K562 (cell line): ENCODE measurements at regions not wholly inside any gene's neighbourhood (a gene's known extent, or its start where the extent isn't known, plus 50 kb on each side); places are given as distances from the start of the nearest gene placed in this dataset.

ENCODE experiments used
- ATAC-seq: fragments of 200-7000 bp; cut with Tn5 transposase; 3 replicates; pipeline ENCODE4 v1.9.1; 2020; ENCODE audit warnings: moderate library complexity
- BruUV-seq: library from RNA; stranded (reverse); fragments of 400-500 nt; replicated peaks from 2 replicates; lab custom pipeline; 2021; lab: Mats Ljungman, UMichigan
- CTCF ChIA-PET: fragments of 300-600 bp; formaldehyde crosslinking; extraction: SDS; loops from one replicate; lab custom pipeline; 2021; ENCODE audit warnings: low intra/inter-chr PET ratio; lab: Yijun Ruan, JAX
- POLR2A ChIA-PET: fragments of 300-600, 350-650 bp; sonication (Branson Sonifier 250); formaldehyde crosslinking; extraction: SDS; loops from one replicate; lab custom pipeline; 2021; ENCODE audit warnings: antibody characterized with exemption, inconsistent platforms; lab: Yijun Ruan, JAX
- DNase-seq, 4 experiments: peaks; one replicate each; pipeline versions ENCODE4 v3.0.0 to v3.0.0-alpha.2; 2011 to 2018; ENCODE audit warnings: low spot score in 3 of 4, mixed read lengths in 3 of 4; ENCODE audit errors: extremely low read depth in 1 of 4
- FAIRE-seq: peaks from 2 replicates; lab custom pipeline; 2011; peaks lifted over from hg19 to GRCh38; lab: Jason Lieb, UNC
- H2AFZ ChIP-seq: 2 replicates; pipeline ENCODE4 v1.6.0; 2011; ENCODE audit warnings: low read depth, low read length, control low read depth, inconsistent platforms
- H3K27ac ChIP-seq: fragments of 200-600 bp; 3 replicates; pipeline ENCODE4 v1.8.0; 2011; ENCODE audit warnings: low read depth, mild to moderate bottlenecking, control low read depth, inconsistent platforms, low read length, moderate library complexity, mixed read lengths; ENCODE audit errors: extremely low read depth
- H3K27me3 ChIP-seq, 2 experiments: fragments of 300-600 bp in 1 of 2; 2 replicates in 1 of 2; 3 replicates in 1 of 2; pipeline versions ENCODE4 v1.6.0 to v1.8.0; 2011; ENCODE audit warnings: inconsistent platforms in 2 of 2, low read length in 2 of 2, mild to moderate bottlenecking in 1 of 2, mixed read lengths in 1 of 2, moderate library complexity in 1 of 2; ENCODE audit not compliant: control insufficient read depth in 2 of 2, insufficient read depth in 2 of 2
- H3K36me3 ChIP-seq: fragments of 300-600 bp; 3 replicates; pipeline ENCODE4 v1.8.0; 2011; ENCODE audit warnings: mild to moderate bottlenecking, low read length, inconsistent platforms; ENCODE audit not compliant: control insufficient read depth, insufficient read depth
- H3K4me1 ChIP-seq, 2 experiments: fragments of 200-600 bp in 1 of 2; replicated peaks in 1 of 2; 2 replicates in 1 of 2; 3 replicates in 1 of 2; pipeline versions ENCODE4 v1.5.1 to v1.8.0; 2011; ENCODE audit warnings: inconsistent platforms in 2 of 2, low read length in 2 of 2, mild to moderate bottlenecking in 1 of 2, mixed read lengths in 1 of 2, moderate library complexity in 1 of 2; ENCODE audit not compliant: control insufficient read depth in 2 of 2, insufficient read depth in 2 of 2
- H3K4me2 ChIP-seq: 2 replicates; pipeline ENCODE4 v1.6.1; 2011; ENCODE audit warnings: low read length, control low read depth, inconsistent platforms, mixed read lengths; ENCODE audit not compliant: insufficient read depth
- H3K4me3 ChIP-seq: fragments of 200-600 bp; sonication (generic), shearing (Covaris generic); 2 replicates; pipeline ENCODE4 v1.5.1; 2016; ENCODE audit warnings: control low read depth, inconsistent platforms
- H3K79me2 ChIP-seq: fragments of 200-600 bp; 3 replicates; pipeline ENCODE4 v1.8.0; 2011; ENCODE audit warnings: low read length, inconsistent platforms; ENCODE audit not compliant: control insufficient read depth, insufficient read depth
- H3K9ac ChIP-seq, 2 experiments: 2 replicates each; pipeline versions ENCODE4 v1.6.0 to v1.6.1; 2011; ENCODE audit warnings: low read depth in 2 of 2, low read length in 2 of 2, control low read depth in 1 of 2, inconsistent platforms in 1 of 2, mild to moderate bottlenecking in 1 of 2, mixed read lengths in 1 of 2; ENCODE audit not compliant: insufficient read depth in 1 of 2
- H3K9me1 ChIP-seq: one replicate; pipeline ENCODE4 v1.6.0; 2011; ENCODE audit warnings: inconsistent platforms, mild to moderate bottlenecking, low read length, moderate library complexity; ENCODE audit not compliant: control insufficient read depth, insufficient read depth
- H3K9me3 ChIP-seq: replicated peaks from 2 replicates; pipeline ENCODE4 v1.5.1; 2011; ENCODE audit warnings: low read depth, low read length, inconsistent platforms; ENCODE audit not compliant: control insufficient read depth, insufficient read depth
- H4K20me1 ChIP-seq: replicated peaks from 2 replicates; pipeline ENCODE4 v1.6.1; 2011; ENCODE audit warnings: low read length, inconsistent platforms, mixed read lengths; ENCODE audit not compliant: control insufficient read depth, insufficient read depth
- GTF3C2 ChIP-seq: IDR thresholded peaks from 3 replicates; pipeline ENCODE4 v1.6.1; 2011; ENCODE audit warnings: borderline replicate concordance, mild to moderate bottlenecking, moderate library complexity; ENCODE audit not compliant: insufficient read length; ENCODE audit errors: extremely low read depth
- MCM5 ChIP-seq: fragments of 450-650 bp; IDR thresholded peaks from 2 replicates; pipeline ENCODE4 v1.6.1; 2016; ENCODE audit warnings: low read depth
- ZNF695 ChIP-seq: fragments of 450-650 bp; formaldehyde crosslinking; IDR thresholded peaks from 2 replicates; pipeline ENCODE4 v1.4.0; 2020; ENCODE audit warnings: mild to moderate bottlenecking, moderate library complexity
- WGBS: fragments of 100-300 bp; shearing (Covaris generic); methylation state at CpG from one replicate; pipeline ENCODE4 v1.1.6; 2016; ENCODE audit warnings: low coverage, mixed read lengths; ENCODE audit not compliant: insufficient coverage; ENCODE audit errors: missing lambda C conversion rate; 5-methylcytosine and 5-hydroxymethylcytosine counted together
- in situ Hi-C: fragments of 300-500 bp; cut with MboI; formaldehyde crosslinking; loops from 4 replicates; pipeline ENCODE4 v1.15.0; 2018; ENCODE audit warnings: inconsistent platforms, mixed read lengths
- intact Hi-C: fragments of 100-400 bp; cut with micrococcal nuclease; formaldehyde crosslinking; loops from 2 replicates; pipeline ENCODE4 v1.14.2; 2022
- TF ChIP-seq, protein P1 (sequence below), 2 experiments: fragments of 250-450 bp in 1 of 2; fragments of 450-650 bp in 1 of 2; sonication (Bioruptor Pico) in 1 of 2; IDR thresholded peaks; 2 replicates each; pipeline versions ENCODE4 v1.6.1 to v1.8.0; 2016 to 2021; ENCODE audit warnings: mild to moderate bottlenecking in 2 of 2, moderate library complexity in 2 of 2, missing compliant biosample characterization in 1 of 2, missing genetic modification characterization in 1 of 2

DNA sequence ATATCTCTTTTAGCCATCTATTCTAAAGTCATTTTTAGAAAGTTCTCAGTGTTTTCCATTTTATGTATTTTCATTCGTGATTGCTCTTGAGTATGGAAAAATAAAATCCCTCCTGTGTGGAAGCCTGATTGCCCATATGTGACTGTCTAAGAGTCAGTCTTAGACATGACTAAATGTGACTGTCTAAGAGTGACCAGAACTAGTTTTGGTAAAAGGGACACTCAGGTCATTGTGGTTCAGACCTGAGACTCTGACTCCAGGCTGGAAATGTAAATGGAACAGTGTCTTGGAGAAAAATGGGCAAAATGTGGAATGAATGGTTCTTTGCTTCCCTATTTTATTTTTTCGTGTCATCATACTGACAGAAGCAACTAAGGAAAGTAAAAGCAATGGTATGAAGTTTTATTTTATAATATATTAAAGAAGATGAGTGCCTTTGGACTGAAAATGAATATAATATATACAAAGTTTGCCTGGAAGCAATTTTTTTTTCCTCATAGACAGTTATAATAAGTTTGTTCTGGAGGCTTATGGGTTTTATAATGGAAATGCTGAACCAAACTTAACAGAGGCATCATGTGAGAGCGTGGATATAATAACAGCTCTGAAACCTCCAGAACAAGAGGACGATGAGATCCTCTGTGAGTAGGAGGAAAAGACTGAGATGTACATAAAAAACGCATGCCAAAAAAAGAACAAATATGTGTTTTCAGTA lies 264.4 kb downstream of the ZPLD1 start (continued):
- TF ChIP-seq, protein P1, sequence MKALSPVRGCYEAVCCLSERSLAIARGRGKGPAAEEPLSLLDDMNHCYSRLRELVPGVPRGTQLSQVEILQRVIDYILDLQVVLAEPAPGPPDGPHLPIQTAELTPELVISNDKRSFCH (CRISPR knock-in tag; IDR thresholded peaks at IDR 0.05), result no peak
- TF ChIP-seq, protein P1 (tag; IDR thresholded peaks at IDR 0.05), result no peak
- TF ChIP-seq MCM5, result no peak

GRCh38 chr3:102699819-102700140 lies 265.0 kb downstream of the ZPLD1 start:
- BruUV-seq, result no TSS peak
- no peak overlapping the region for H3K4me2 ChIP-seq

More at GRCh38 chr3:102699819-102700140, 265.0 kb downstream of the ZPLD1 start:
- DNase-seq (no peak), FAIRE-seq (no peak), ATAC-seq (no peak)
- H3K36me3 ChIP-seq, result no peaks in the 10 kb centered on the region
- CTCF ChIA-PET, result no interaction called here
- no peaks in the 10 kb centered on the region for H3K79me2 ChIP-seq
- TF ChIP-seq GTF3C2, result no peak
- no peak for TF ChIP-seq ZNF695 (CRISPR knock-in tag)
- no peaks in the 10 kb centered on the region for H4K20me1 ChIP-seq
- no peaks in the 10 kb centered on the region for H3K4me1 ChIP-seq
- no peaks in the 10 kb centered on the region for H3K27me3 ChIP-seq
- H3K4me3 ChIP-seq, result no peak overlapping the region
- intact Hi-C loops (no loop called here), in situ Hi-C loops (no loop called here)
- no peak overlapping the region for H3K27ac ChIP-seq
- 0% methylated on average over 1 of the region's 1 CpG for WGBS
- no peak overlapping the region for H2AFZ ChIP-seq
- no peaks in the 10 kb centered on the region for H3K9me1 ChIP-seq
- H3K9me3 ChIP-seq, result no peaks in the 10 kb centered on the region
- POLR2A ChIA-PET, result no interaction called here
- no peak overlapping the region for H3K9ac ChIP-seq
